ENCODE measurements at regions not wholly inside any gene's neighbourhood (a gene's known extent, or its start where the extent isn't known, plus 50 kb on each side); places are given as distances from the start of the nearest gene placed in this dataset.
A peak's percentile ranks its signal among the peaks of the same experiment; 100 is the strongest.
"Not testable (repeated sequence)": the region's sequence is repeated elsewhere in the genome, so short reads cannot be mapped to it uniquely, and the experiment has no call there.

GRCh38 chr1:173260329-173260728 is 53.2 kb upstream of the TNFSF4 start:
- DNase-seq (ENCODE audit: extremely low read depth in 1 of 4, low spot score in 3 of 4); H3K4me3 ChIP-seq; H3K9me3 ChIP-seq (replicated peaks; ENCODE audit: control insufficient read depth, insufficient read depth, low read depth, low read length); intact Hi-C loops (cut with micrococcal nuclease); H3K27ac ChIP-seq (ENCODE audit: extremely low read depth, low read depth, low read length); H3K27me3 ChIP-seq (ENCODE audit: control insufficient read depth in 2 of 2, insufficient read depth in 2 of 2, low read length in 2 of 2); H3K9ac ChIP-seq (ENCODE audit: insufficient read depth in 1 of 2, low read depth in 2 of 2, low read length in 2 of 2); H2AFZ ChIP-seq (ENCODE audit: low read depth, low read length); in situ Hi-C loops (cut with MboI); BruUV-seq (replicated peaks); H4K20me1 ChIP-seq (replicated peaks; ENCODE audit: control insufficient read depth, insufficient read depth, low read length); FAIRE-seq; H3K36me3 ChIP-seq (ENCODE audit: control insufficient read depth, insufficient read depth, low read length); H3K79me2 ChIP-seq (ENCODE audit: control insufficient read depth, insufficient read depth, low read length); H3K4me1 ChIP-seq (replicated peaks in 1 of 2; ENCODE audit: control insufficient read depth in 2 of 2, insufficient read depth in 2 of 2, low read length in 2 of 2); CTCF ChIA-PET (ENCODE audit: low intra/inter-chr PET ratio); H3K4me2 ChIP-seq (ENCODE audit: insufficient read depth, low read length); ATAC-seq; H3K9me1 ChIP-seq (ENCODE audit: control insufficient read depth, insufficient read depth, low read length): not testable (repeated sequence)
- peak; percentile 82 for TF ChIP-seq ZNF354B (CRISPR knock-in tag; IDR thresholded peaks at IDR 0.05)
- peak; percentile 95 for TF ChIP-seq ZNF507 (tag; conservative IDR thresholded peaks at IDR 0.05)
- POLR2A ChIA-PET = interaction anchor here (0.9 kb wide), 1 partner anchor 10 kb away, joined by 3 read pairs; no protein-coding TSS in a partner anchor
- 28% methylated on average over 1 of the region's 1 CpG for WGBS (ENCODE audit: insufficient coverage, low coverage, missing lambda C conversion rate)

GRCh38 chr1:173266841-173267240 is 59.7 kb upstream of the TNFSF4 start:
- intact Hi-C loops (cut with micrococcal nuclease) (loop anchor here (5.0 kb wide), 5 partner anchors 35 to 210 kb away; partner anchors contain the start of gene PRDX6), in situ Hi-C loops (cut with MboI) (no loop called here)
- DNase-seq (ENCODE audit: extremely low read depth in 1 of 4, low spot score in 3 of 4) (no peak), FAIRE-seq (no peak), ATAC-seq (no peak)
- ChIA-PET CTCF (ENCODE audit: low intra/inter-chr PET ratio) (no interaction called here), POLR2A (no interaction called here)
- peak; percentile 24; the same call in 1 of the 2 replicates for TF ChIP-seq FOXJ2 (tag; IDR thresholded peaks at IDR 0.05)
- TF ChIP-seq ZNF696 (CRISPR knock-in tag; conservative IDR thresholded peaks at IDR 0.05) = no peak
- H3K4me3 ChIP-seq = no peak overlapping the region
- H4K20me1 ChIP-seq (replicated peaks; ENCODE audit: control insufficient read depth, insufficient read depth, low read length) = no peaks in the 10 kb centered on the region
- no peaks in the 10 kb centered on the region for H3K9me3 ChIP-seq (replicated peaks; ENCODE audit: control insufficient read depth, insufficient read depth, low read depth, low read length)
- no peaks in the 10 kb centered on the region for H3K27me3 ChIP-seq (ENCODE audit: control insufficient read depth in 2 of 2, insufficient read depth in 2 of 2, low read length in 2 of 2)
- H2AFZ ChIP-seq (ENCODE audit: low read depth, low read length) = no peak overlapping the region
- H3K4me1 ChIP-seq (replicated peaks in 1 of 2; ENCODE audit: control insufficient read depth in 2 of 2, insufficient read depth in 2 of 2, low read length in 2 of 2) = peaks cover 0 to 29% of the 10 kb centered on the region in 2 experiments; a peak in 3 of 5 replicates
- no peaks in the 10 kb centered on the region for H3K79me2 ChIP-seq (ENCODE audit: control insufficient read depth, insufficient read depth, low read length)
- 26% methylated on average over 3 of the region's 3 CpGs for WGBS (ENCODE audit: insufficient coverage, low coverage, missing lambda C conversion rate)
- no peaks in the 10 kb centered on the region for H3K9me1 ChIP-seq (ENCODE audit: control insufficient read depth, insufficient read depth, low read length)
- no TSS peak for BruUV-seq (replicated peaks)
- no peak overlapping the region for H3K4me2 ChIP-seq (ENCODE audit: insufficient read depth, low read length)
- no peaks in the 10 kb centered on the region for H3K36me3 ChIP-seq (ENCODE audit: control insufficient read depth, insufficient read depth, low read length)
- H3K27ac ChIP-seq (ENCODE audit: extremely low read depth, low read depth, low read length) = no peak overlapping the region
- H3K9ac ChIP-seq (ENCODE audit: insufficient read depth in 1 of 2, low read depth in 2 of 2, low read length in 2 of 2) = no peak overlapping the region
